Breast epithelium (tissue), 4 donors: ENCODE measurements at regions not wholly inside any gene's neighbourhood (a gene's known extent, or its start where the extent isn't known, plus 50 kb on each side); places are given as distances from the start of the nearest gene placed in this dataset.
A peak's percentile ranks its signal among the peaks of the same experiment; 100 is the strongest.

Experiments
- DNase-seq, 2 donors: peaks; one replicate each; pipeline ENCODE4 v3.0.0-alpha.2; 2019; ENCODE audit warnings: low spot score in 2 of 2
- H3K27ac ChIP-seq, 2 donors: fragments of 200-600 bp; sonication (generic) in 1 of 2; one replicate each; pipeline ENCODE4 v1.5.1; 2016 to 2019; ENCODE audit warnings: mild to moderate bottlenecking in 1 of 2
- H3K27me3 ChIP-seq, 2 donors: fragments of 200-600 bp; sonication (generic) in 1 of 2; one replicate each; pipeline versions ENCODE4 v1.5.1 to v1.6.0; 2017 to 2019; ENCODE audit warnings: control low read depth in 1 of 2, mild to moderate bottlenecking in 1 of 2
- H3K36me3 ChIP-seq: fragments of 200-600 bp; one replicate; pipeline ENCODE4 v1.5.1; 2019
- H3K4me1 ChIP-seq, 2 donors: fragments of 200-600 bp; sonication (generic); one replicate each; pipeline ENCODE4 v1.5.1; 2016 to 2019; ENCODE audit warnings: control low read depth in 1 of 2
- H3K4me3 ChIP-seq, 3 donors: fragments of 200-600 bp; sonication (generic); 1 replicate in 2 of 3; 2 replicates in 1 of 3; pipeline ENCODE4 v1.5.1; 2016 to 2019; ENCODE audit warnings: mild to moderate bottlenecking in 3 of 3, moderate library complexity in 2 of 3
- H3K9me3 ChIP-seq, 2 donors: fragments of 200-600 bp; sonication (generic) in 1 of 2; one replicate each; pipeline ENCODE4 v1.5.1; 2016 to 2019; ENCODE audit warnings: control low read depth in 1 of 2
- CTCF ChIP-seq, 3 donors: fragments of 450-650 bp; IDR thresholded peaks; one replicate each; pipeline ENCODE4 v1.5.1; 2016 to 2017; ENCODE audit warnings: antibody characterized with exemption in 3 of 3, mild to moderate bottlenecking in 3 of 3, moderate library complexity in 3 of 3
- POLR2A ChIP-seq: fragments of 450-650 bp; IDR thresholded peaks from one replicate; pipeline ENCODE4 v1.6.1; 2016; ENCODE audit warnings: antibody characterized with exemption, mild to moderate bottlenecking, moderate library complexity
- POLR2AphosphoS5 ChIP-seq, 3 donors: sonication (generic); formaldehyde crosslinking; IDR thresholded peaks; one replicate each; pipeline ENCODE4 v1.6.1; 2017; ENCODE audit warnings: antibody characterized with exemption in 3 of 3
- intact Hi-C: fragments of 100-400 bp; cut with DNase I; formaldehyde crosslinking; loops from one replicate; pipeline ENCODE4 v1.15.1; 2023; ENCODE audit warnings: low total_unique reads

GRCh38 chr5:125408448-125409233 lies 662.2 kb upstream of the ZNF608 start:
- no peaks in the 10 kb centered on the region for H3K27me3 ChIP-seq
- H3K36me3 ChIP-seq, result no peaks in the 10 kb centered on the region
- peak overlapping the region; percentile 86 to 89 for H3K27ac ChIP-seq
- intact Hi-C loops, result no loop called here
- no peak for TF ChIP-seq POLR2A
- TF ChIP-seq CTCF (IDR thresholded peaks at IDR 0.05), result no peak
- no peak overlapping the region for H3K4me3 ChIP-seq
- H3K9me3 ChIP-seq, result no peaks in the 10 kb centered on the region
- H3K4me1 ChIP-seq, result peaks cover 0 to 23% of the 10 kb centered on the region in 2 donors
- DNase-seq, result no peak

- H3K27ac ChIP-seq, result peak overlapping the region; percentile 86 to 89
- no peak for DNase-seq
- peaks cover 0 to 23% of the 10 kb centered on the region in 2 donors for H3K4me1 ChIP-seq
- TF ChIP-seq CTCF (IDR thresholded peaks at IDR 0.05), result no peak
- TF ChIP-seq POLR2AphosphoS5 (IDR thresholded peaks at IDR 0.05), result no peak
- TF ChIP-seq POLR2A, result no peak
- no peak overlapping the region for H3K4me3 ChIP-seq
- intact Hi-C loops, result no loop called here
- no peaks in the 10 kb centered on the region for H3K9me3 ChIP-seq
- H3K36me3 ChIP-seq, result no peaks in the 10 kb centered on the region
- H3K27me3 ChIP-seq, result no peaks in the 10 kb centered on the region
Observed at GRCh38 chr5:125409234-125409860, 662.9 kb upstream of the ZNF608 start.

- Histone ChIP-seq H3K4me3 (no peak overlapping the region), H3K27me3 (no peaks in the 10 kb centered on the region), H3K4me1 (peaks cover 0 to 23% of the 10 kb centered on the region in 2 donors), H3K9me3 (no peaks in the 10 kb centered on the region), H3K36me3 (no peaks in the 10 kb centered on the region), H3K27ac (peak overlapping the region; percentile 86 to 89)
- intact Hi-C loops, result no loop called here
- no peak for DNase-seq
- TF ChIP-seq POLR2A, result no peak
- no peak for TF ChIP-seq CTCF (IDR thresholded peaks at IDR 0.05)
Observed at GRCh38 chr5:125409861-125410536, 663.6 kb upstream of the ZNF608 start.

- Histone ChIP-seq H3K27me3 (no peaks in the 10 kb centered on the region), H3K4me3 (no peak overlapping the region), H3K36me3 (no peaks in the 10 kb centered on the region), H3K9me3 (no peaks in the 10 kb centered on the region), H3K4me1 (peaks cover 0 to 23% of the 10 kb centered on the region in 2 donors), H3K27ac (peak overlapping the region; percentile 86 to 89)
- TF ChIP-seq POLR2AphosphoS5 (IDR thresholded peaks at IDR 0.05), result no peak
- DNase-seq, result no peak
- intact Hi-C loops, result no loop called here
Observed at GRCh38 chr5:125410537-125411070, 664.2 kb upstream of the ZNF608 start.

- intact Hi-C loops, result no loop called here
- Histone ChIP-seq H3K9me3 (no peaks in the 10 kb centered on the region), H3K27me3 (no peaks in the 10 kb centered on the region), H3K36me3 (no peaks in the 10 kb centered on the region), H3K27ac (peak overlapping the region; percentile 86 to 89), H3K4me3 (peak overlapping the region in 2 of 3 donors; percentile 39 to 52), H3K4me1 (peaks cover 0 to 23% of the 10 kb centered on the region in 2 donors)
- TF ChIP-seq POLR2A, result no peak
- no peak for TF ChIP-seq POLR2AphosphoS5 (IDR thresholded peaks at IDR 0.05)
- no peak for TF ChIP-seq CTCF (IDR thresholded peaks at IDR 0.05)
- DNase-seq, result no peak
Observed at GRCh38 chr5:125411071-125411743, 664.8 kb upstream of the ZNF608 start.
